Medulla oblongata (tissue), 1 donor: ENCODE measurements at regions not wholly inside any gene's neighbourhood (a gene's known extent, or its start where the extent isn't known, plus 50 kb on each side); places are given as distances from the start of the nearest gene placed in this dataset.

ENCODE experiments used
- DNase-seq: peaks from one replicate; pipeline ENCODE4 v3.0.0-alpha.2; 2015; ENCODE audit errors: extremely low spot score

GRCh38 chr3:99366663-99367429, 271.5 kb upstream of the COL8A1 start:
- DNase-seq: no peak

GRCh38 chr3:99365979-99366378, 272.4 kb upstream of the COL8A1 start:
- no peak for DNase-seq

- DNase-seq: no peak
Observed at GRCh38 chr3:99365396-99365795, 273.0 kb upstream of the COL8A1 start.

GRCh38 chr3:99357131-99357530, 281.3 kb upstream of the COL8A1 start:
- DNase-seq: no peak

GRCh38 chr3:99356696-99357095, 281.7 kb upstream of the COL8A1 start:
- no peak for DNase-seq

- DNase-seq: no peak
Observed at GRCh38 chr3:99355465-99355864, 282.9 kb upstream of the COL8A1 start.

GRCh38 chr3:99352811-99353210, 285.6 kb upstream of the COL8A1 start:
- DNase-seq: no peak

- DNase-seq: no peak
Observed at GRCh38 chr3:99351122-99351521, 287.3 kb upstream of the COL8A1 start.

- no peak for DNase-seq
Observed at GRCh38 chr3:99348451-99348850, 289.9 kb upstream of the COL8A1 start.

- no peak for DNase-seq
Observed at GRCh38 chr3:99344216-99344615, 294.2 kb upstream of the COL8A1 start.

- DNase-seq: no peak
Observed at GRCh38 chr3:99342383-99342782, 296.0 kb upstream of the COL8A1 start.

GRCh38 chr3:99339222-99339621, 299.2 kb upstream of the COL8A1 start:
- no peak for DNase-seq

GRCh38 chr3:99332718-99333117, 305.7 kb upstream of the COL8A1 start:
- no peak for DNase-seq

GRCh38 chr3:99332276-99332675, 306.1 kb upstream of the COL8A1 start:
- DNase-seq: no peak

- no peak for DNase-seq
Observed at GRCh38 chr3:99330924-99331532, 307.4 kb upstream of the COL8A1 start.

GRCh38 chr3:99330281-99330680, 308.1 kb upstream of the COL8A1 start:
- no peak for DNase-seq

- no peak for DNase-seq
Observed at GRCh38 chr3:99325402-99325801, 313.0 kb upstream of the COL8A1 start.

GRCh38 chr3:99324636-99325203, 313.7 kb upstream of the COL8A1 start:
- no peak for DNase-seq

- DNase-seq: no peak
Observed at GRCh38 chr3:99323940-99324339, 314.5 kb upstream of the COL8A1 start.

GRCh38 chr3:99322551-99322950, 315.8 kb upstream of the COL8A1 start:
- no peak for DNase-seq

GRCh38 chr3:99321261-99321660, 317.1 kb upstream of the COL8A1 start:
- no peak for DNase-seq

GRCh38 chr3:99319961-99320360, 318.4 kb upstream of the COL8A1 start:
- DNase-seq: no peak

- DNase-seq: no peak
Observed at GRCh38 chr3:99319450-99319849, 318.9 kb upstream of the COL8A1 start.
